ENCODE measurements at regions not wholly inside any gene's neighbourhood (a gene's known extent, or its start where the extent isn't known, plus 50 kb on each side); places are given as distances from the start of the nearest gene placed in this dataset.
"Not testable (repeated sequence)": the region's sequence is repeated elsewhere in the genome, so short reads cannot be mapped to it uniquely, and the experiment has no call there.

- no peak overlapping the region for H3K27ac Mint-ChIP-seq
- no peak overlapping the region for H3K4me3 Mint-ChIP-seq
- no peaks in the 10 kb centered on the region for H3K9me3 Mint-ChIP-seq
- no peaks in the 10 kb centered on the region for H3K4me1 Mint-ChIP-seq (ENCODE audit: low read depth)
- no peaks in the 10 kb centered on the region for H3K36me3 Mint-ChIP-seq (ENCODE audit: low read depth)
- H3K27me3 Mint-ChIP-seq = no peaks in the 10 kb centered on the region
These were observed 996.9 kb upstream of the GRIA3 start for GRCh38 chrX:122187069-122187713.

DNA sequence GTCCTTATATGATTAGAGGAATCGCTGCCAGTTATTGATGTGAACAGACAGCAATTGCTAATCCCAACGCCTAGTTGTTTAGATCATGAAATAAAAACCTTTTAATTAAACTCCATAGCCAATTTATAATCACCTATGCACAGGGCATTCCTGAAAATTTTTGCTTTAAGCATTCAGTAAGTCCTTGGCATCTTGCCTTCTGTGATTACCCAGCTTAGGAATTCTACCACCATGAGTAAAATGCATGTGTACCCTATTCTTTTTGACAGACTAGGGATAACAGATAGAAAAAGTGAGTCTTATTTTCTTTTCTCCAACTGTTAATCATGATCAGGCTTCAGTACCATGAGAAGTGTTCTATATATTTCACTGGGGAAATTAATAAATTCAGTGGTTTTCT is 995.3 kb upstream of the GRIA3 start:
- Mint-ChIP-seq H3K4me1 (ENCODE audit: low read depth) (no peaks in the 10 kb centered on the region), H3K36me3 (ENCODE audit: low read depth) (no peaks in the 10 kb centered on the region)

DNA sequence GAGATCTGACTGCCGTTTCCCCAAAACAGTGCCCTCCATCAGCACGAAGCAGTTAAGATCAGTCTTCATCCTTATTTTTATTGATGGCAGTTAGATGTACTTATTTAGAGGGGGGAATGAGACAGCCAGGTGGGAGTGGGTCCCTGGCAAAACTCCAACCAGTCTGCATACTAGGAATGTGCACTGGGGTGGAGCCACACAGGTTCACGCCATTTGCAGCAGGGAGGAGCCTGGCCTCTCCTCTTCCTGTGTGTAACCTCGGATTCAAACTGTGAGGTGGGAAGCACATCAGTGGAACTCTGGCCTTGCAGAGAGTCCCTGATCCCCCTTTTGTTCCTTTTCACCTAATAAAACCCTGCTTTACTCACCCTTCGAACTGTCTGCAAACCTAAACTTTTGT is 987.7 kb upstream of the GRIA3 start:
- Mint-ChIP-seq H3K9me3 (peaks cover 3% of the 10 kb centered on the region), H3K27me3 (no peaks in the 10 kb centered on the region), H3K4me3 (no peak overlapping the region), H3K27ac (no peak overlapping the region), H3K36me3 (ENCODE audit: low read depth) (no peaks in the 10 kb centered on the region), H3K4me1 (ENCODE audit: low read depth) (no peaks in the 10 kb centered on the region)

More for the DNA sequence above, 995.3 kb upstream of the GRIA3 start:
- H3K27me3 Mint-ChIP-seq = no peaks in the 10 kb centered on the region
- no peaks in the 10 kb centered on the region for H3K9me3 Mint-ChIP-seq
- H3K4me3 Mint-ChIP-seq = no peak overlapping the region
- H3K27ac Mint-ChIP-seq = no peak overlapping the region

DNA sequence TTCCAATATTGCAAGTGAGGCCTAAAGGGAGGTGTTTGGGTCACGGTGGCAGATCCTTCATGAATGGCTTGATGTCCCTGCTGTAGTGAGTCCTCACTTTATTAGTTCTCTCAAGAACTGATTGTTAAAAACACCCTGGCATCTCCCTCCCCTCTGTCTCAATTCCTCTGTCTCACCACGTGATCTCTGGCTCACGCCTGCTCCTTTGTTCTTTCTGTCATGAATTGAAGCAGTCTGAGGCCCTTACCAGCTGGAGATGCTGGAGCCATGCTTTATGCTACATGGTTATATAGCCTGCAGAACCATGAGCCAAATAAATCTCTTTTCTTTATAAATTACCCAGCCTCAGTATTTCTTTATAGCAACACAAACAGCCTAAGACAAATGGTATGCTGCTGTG is 980.7 kb upstream of the GRIA3 start:
- H3K4me3 Mint-ChIP-seq = no peak overlapping the region
- H3K27me3 Mint-ChIP-seq = no peaks in the 10 kb centered on the region
- no peaks in the 10 kb centered on the region for H3K4me1 Mint-ChIP-seq (ENCODE audit: low read depth)
- no peaks in the 10 kb centered on the region for H3K36me3 Mint-ChIP-seq (ENCODE audit: low read depth)
- peaks cover 3% of the 10 kb centered on the region for H3K9me3 Mint-ChIP-seq
- H3K27ac Mint-ChIP-seq = no peak overlapping the region

GRCh38 chrX:122218666-122219065 is 965.4 kb upstream of the GRIA3 start:
- Mint-ChIP-seq H3K4me3 (no peak overlapping the region), H3K36me3 (ENCODE audit: low read depth) (no peaks in the 10 kb centered on the region), H3K9me3 (no peaks in the 10 kb centered on the region), H3K27me3 (peaks cover 4% of the 10 kb centered on the region), H3K27ac (no peak overlapping the region), H3K4me1 (ENCODE audit: low read depth) (no peaks in the 10 kb centered on the region)

DNA sequence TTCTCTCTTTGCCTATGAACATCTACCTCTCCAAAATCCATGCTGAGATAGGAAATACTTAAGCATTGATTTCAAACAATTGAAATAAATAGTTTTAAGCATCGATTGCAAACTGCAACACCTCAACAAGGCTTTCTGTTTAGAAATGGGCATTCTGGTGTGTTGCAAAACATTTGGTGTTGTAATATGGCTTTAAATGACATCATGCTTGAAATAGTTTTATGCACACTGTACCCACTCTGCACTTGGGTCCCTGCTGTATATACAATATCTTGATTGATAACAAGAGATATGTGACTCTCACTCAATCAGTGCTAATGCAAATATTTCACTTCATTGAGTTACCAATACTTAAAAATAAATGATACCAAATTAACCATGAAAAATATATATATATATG is 964.9 kb upstream of the GRIA3 start:
- no peaks in the 10 kb centered on the region for H3K4me1 Mint-ChIP-seq (ENCODE audit: low read depth)
- no peak overlapping the region for H3K4me3 Mint-ChIP-seq
- H3K27ac Mint-ChIP-seq = no peak overlapping the region
- no peaks in the 10 kb centered on the region for H3K36me3 Mint-ChIP-seq (ENCODE audit: low read depth)
- peaks cover 4% of the 10 kb centered on the region for H3K27me3 Mint-ChIP-seq
- H3K9me3 Mint-ChIP-seq = no peaks in the 10 kb centered on the region

- Mint-ChIP-seq H3K27me3 (peaks cover 4% of the 10 kb centered on the region), H3K4me1 (ENCODE audit: low read depth) (no peaks in the 10 kb centered on the region), H3K36me3 (ENCODE audit: low read depth) (no peaks in the 10 kb centered on the region), H3K27ac (no peak overlapping the region), H3K4me3 (no peak overlapping the region), H3K9me3 (no peaks in the 10 kb centered on the region)
These were observed 964.3 kb upstream of the GRIA3 start for GRCh38 chrX:122219735-122220134.

- Mint-ChIP-seq H3K27ac (no peak overlapping the region), H3K36me3 (ENCODE audit: low read depth) (no peaks in the 10 kb centered on the region), H3K9me3 (peaks cover 6% of the 10 kb centered on the region), H3K27me3 (peaks cover 4% of the 10 kb centered on the region), H3K4me3 (no peak overlapping the region), H3K4me1 (ENCODE audit: low read depth) (no peaks in the 10 kb centered on the region)
These were observed 963.3 kb upstream of the GRIA3 start for GRCh38 chrX:122220644-122221373.

GRCh38 chrX:122221810-122222209 is 962.3 kb upstream of the GRIA3 start:
- H3K4me1 Mint-ChIP-seq (ENCODE audit: low read depth); H3K27me3 Mint-ChIP-seq; H3K27ac Mint-ChIP-seq: not testable (repeated sequence)

DNA sequence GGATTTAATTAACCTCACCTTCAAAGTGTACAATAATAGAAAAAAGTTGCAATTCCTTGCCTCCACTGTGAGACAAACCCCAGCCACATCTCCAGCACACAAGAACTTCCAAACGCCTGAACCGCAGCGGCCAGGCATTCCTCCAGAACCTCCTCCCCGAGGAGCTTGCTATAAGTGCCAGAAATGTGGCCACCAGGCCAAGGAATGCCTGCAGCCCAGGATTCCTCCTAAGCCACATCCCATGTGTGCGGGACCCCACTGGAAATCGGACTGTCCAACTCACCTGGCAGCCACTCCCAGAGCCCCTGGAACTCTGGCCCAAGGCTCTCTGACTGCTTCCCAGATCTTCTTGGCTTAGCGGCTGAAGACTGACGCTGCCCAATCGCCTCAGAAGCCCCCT is 959.9 kb upstream of the GRIA3 start:
- H3K27me3 Mint-ChIP-seq; H3K4me3 Mint-ChIP-seq; H3K4me1 Mint-ChIP-seq (ENCODE audit: low read depth); H3K9me3 Mint-ChIP-seq; H3K36me3 Mint-ChIP-seq (ENCODE audit: low read depth); H3K27ac Mint-ChIP-seq: not testable (repeated sequence)

More at GRCh38 chrX:122221810-122222209, 962.3 kb upstream of the GRIA3 start:
- not testable (repeated sequence) for H3K36me3 Mint-ChIP-seq (ENCODE audit: low read depth); H3K4me3 Mint-ChIP-seq; H3K9me3 Mint-ChIP-seq

DNA sequence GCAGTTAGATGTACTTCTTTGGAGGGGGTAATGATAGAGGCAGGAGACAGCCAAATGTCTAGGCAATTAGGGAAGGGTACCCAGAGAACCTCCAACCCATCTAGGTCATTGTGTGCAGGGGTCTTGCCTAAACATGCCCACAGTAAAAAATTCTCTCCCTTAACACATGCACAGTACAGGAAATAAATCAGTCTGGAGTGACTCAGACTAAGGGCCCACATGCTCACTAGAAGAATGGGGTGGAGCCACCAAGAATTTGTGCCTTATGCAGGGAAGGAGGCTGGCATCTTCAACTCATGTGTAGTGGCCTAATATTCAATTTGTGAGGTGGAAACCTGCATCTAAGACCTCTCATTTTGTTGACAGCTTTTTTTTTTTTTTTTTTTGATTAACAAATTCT is 945.3 kb upstream of the GRIA3 start:
- H3K4me3 Mint-ChIP-seq = no peak overlapping the region
- H3K27me3 Mint-ChIP-seq = no peaks in the 10 kb centered on the region
- H3K36me3 Mint-ChIP-seq (ENCODE audit: low read depth) = no peaks in the 10 kb centered on the region
- no peaks in the 10 kb centered on the region for H3K4me1 Mint-ChIP-seq (ENCODE audit: low read depth)
- no peak overlapping the region for H3K27ac Mint-ChIP-seq
- no peaks in the 10 kb centered on the region for H3K9me3 Mint-ChIP-seq

GRCh38 chrX:122241959-122242358 is 942.1 kb upstream of the GRIA3 start:
- no peaks in the 10 kb centered on the region for H3K4me1 Mint-ChIP-seq (ENCODE audit: low read depth)
- H3K4me3 Mint-ChIP-seq = no peak overlapping the region
- H3K36me3 Mint-ChIP-seq (ENCODE audit: low read depth) = no peaks in the 10 kb centered on the region

GRCh38 chrX:122244080-122244479 is 940.0 kb upstream of the GRIA3 start:
- Mint-ChIP-seq H3K4me1 (ENCODE audit: low read depth) (no peaks in the 10 kb centered on the region), H3K9me3 (no peaks in the 10 kb centered on the region), H3K27me3 (no peaks in the 10 kb centered on the region), H3K4me3 (no peak overlapping the region), H3K36me3 (ENCODE audit: low read depth) (no peaks in the 10 kb centered on the region), H3K27ac (no peak overlapping the region)

More at GRCh38 chrX:122241959-122242358, 942.1 kb upstream of the GRIA3 start:
- H3K9me3 Mint-ChIP-seq = no peaks in the 10 kb centered on the region
- H3K27me3 Mint-ChIP-seq = no peaks in the 10 kb centered on the region
- H3K27ac Mint-ChIP-seq = no peak overlapping the region

DNA sequence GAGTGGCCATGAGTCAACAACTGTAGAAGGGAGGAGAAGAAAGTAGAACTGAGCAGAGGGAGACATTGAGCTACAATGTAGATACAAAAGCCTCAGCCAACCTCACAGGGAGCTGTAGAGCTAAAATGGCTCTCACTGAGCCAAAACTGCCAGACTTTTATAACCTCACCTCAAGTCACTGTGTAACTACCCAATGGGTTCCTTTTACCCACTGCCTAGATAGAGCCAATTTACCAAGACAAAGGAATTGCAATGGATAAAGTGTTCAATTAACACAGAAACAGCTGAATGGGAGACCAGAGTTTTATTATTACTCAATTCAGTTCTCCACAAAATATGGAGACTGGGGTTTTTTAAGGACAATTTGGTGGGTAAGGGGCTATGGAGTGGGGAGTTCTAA is 938.9 kb upstream of the GRIA3 start:
- Mint-ChIP-seq H3K9me3 (no peaks in the 10 kb centered on the region), H3K4me3 (no peak overlapping the region), H3K27ac (no peak overlapping the region), H3K27me3 (no peaks in the 10 kb centered on the region), H3K36me3 (ENCODE audit: low read depth) (no peaks in the 10 kb centered on the region), H3K4me1 (ENCODE audit: low read depth) (no peaks in the 10 kb centered on the region)

- Mint-ChIP-seq H3K9me3 (no peaks in the 10 kb centered on the region), H3K27ac (no peak overlapping the region), H3K36me3 (ENCODE audit: low read depth) (no peaks in the 10 kb centered on the region), H3K27me3 (no peaks in the 10 kb centered on the region), H3K4me1 (ENCODE audit: low read depth) (no peaks in the 10 kb centered on the region), H3K4me3 (no peak overlapping the region)
These were observed 938.1 kb upstream of the GRIA3 start for GRCh38 chrX:122245943-122246342.

DNA sequence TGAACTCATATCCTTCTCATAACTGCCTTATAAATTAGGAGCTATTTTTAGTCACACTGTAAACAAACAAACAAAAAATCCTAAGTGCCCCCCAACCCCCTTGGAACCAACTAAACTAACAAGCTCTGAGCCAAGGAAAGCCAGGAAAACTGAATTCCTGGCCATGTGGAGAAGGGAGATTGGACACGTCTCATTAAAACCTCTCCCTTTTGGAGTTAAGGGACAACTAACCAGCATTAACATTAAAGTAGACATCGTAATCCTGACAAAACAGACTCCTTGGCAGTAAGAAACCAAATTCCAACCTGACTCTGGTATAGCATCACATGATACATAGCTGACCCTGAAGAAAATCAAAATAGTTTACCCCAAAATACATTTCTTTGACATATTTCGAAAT is 937.1 kb upstream of the GRIA3 start:
- Mint-ChIP-seq H3K4me3 (no peak overlapping the region), H3K27ac (no peak overlapping the region), H3K27me3 (no peaks in the 10 kb centered on the region), H3K36me3 (ENCODE audit: low read depth) (no peaks in the 10 kb centered on the region), H3K9me3 (no peaks in the 10 kb centered on the region), H3K4me1 (ENCODE audit: low read depth) (no peaks in the 10 kb centered on the region)
